Astrocyte (in vitro differentiated cells and primary cell): ENCODE measurements at regions not wholly inside any gene's neighbourhood (a gene's known extent, or its start where the extent isn't known, plus 50 kb on each side); places are given as distances from the start of the nearest gene placed in this dataset.
"Not testable (repeated sequence)": the region's sequence is repeated elsewhere in the genome, so short reads cannot be mapped to it uniquely, and the experiment has no call there.

ENCODE experiments used
- DNase-seq: peaks from one replicate; pipeline ENCODE4 v3.0.0-alpha.2; 2010; ENCODE audit warnings: low read depth
- FAIRE-seq: peaks from 2 replicates; lab custom pipeline; 2011; peaks lifted over from hg19 to GRCh38; lab: Jason Lieb, UNC
- H2AFZ ChIP-seq: 2 replicates; pipeline ENCODE4 v1.6.0; 2012; ENCODE audit warnings: low read depth, low read length, inconsistent platforms
- H3K27ac ChIP-seq: 2 replicates; pipeline ENCODE4 v1.5.1; 2011; ENCODE audit warnings: low read depth, low read length, inconsistent platforms
- H3K27me3 ChIP-seq: 2 replicates; pipeline ENCODE4 v1.6.0; 2011; ENCODE audit warnings: low read length, inconsistent platforms; ENCODE audit not compliant: insufficient read depth
- H3K36me3 ChIP-seq: 2 replicates; pipeline ENCODE4 v1.5.1; 2011; ENCODE audit warnings: low read length, inconsistent platforms; ENCODE audit not compliant: insufficient read depth
- H3K4me1 ChIP-seq: 2 replicates; pipeline ENCODE4 v1.5.1; 2011; ENCODE audit warnings: low read length, inconsistent platforms; ENCODE audit not compliant: insufficient read depth
- H3K4me2 ChIP-seq: 2 replicates; pipeline ENCODE4 v1.6.0; 2012; ENCODE audit warnings: low read length, inconsistent platforms
- H3K4me3 ChIP-seq: 2 replicates; pipeline ENCODE4 v1.5.1; 2011; ENCODE audit warnings: low read depth, mild to moderate bottlenecking, low read length, inconsistent platforms; ENCODE audit not compliant: insufficient read depth
- H3K79me2 ChIP-seq: 2 replicates; pipeline ENCODE4 v1.6.0; 2012; ENCODE audit warnings: mild to moderate bottlenecking, low read length, inconsistent platforms; ENCODE audit not compliant: insufficient read depth
- H3K9ac ChIP-seq: 2 replicates; pipeline ENCODE4 v1.6.0; 2012; ENCODE audit warnings: mild to moderate bottlenecking, low read length, inconsistent platforms
- H3K9me3 ChIP-seq: 2 replicates; pipeline ENCODE4 v1.5.1; 2012; ENCODE audit warnings: low read depth, mild to moderate bottlenecking, low read length, inconsistent platforms; ENCODE audit not compliant: insufficient read depth
- H4K20me1 ChIP-seq: 2 replicates; pipeline ENCODE4 v1.6.0; 2012; ENCODE audit warnings: low read length, inconsistent platforms; ENCODE audit not compliant: insufficient read depth
- H3K27ac Mint-ChIP-seq: one replicate; pipeline ENCODE4 v1.8.0; 2021; ENCODE audit warnings: mild to moderate bottlenecking, mixed read lengths; ENCODE audit not compliant: unreplicated experiment
- H3K27me3 Mint-ChIP-seq: one replicate; pipeline ENCODE4 v1.8.0; 2021; ENCODE audit warnings: low read depth, mixed read lengths; ENCODE audit not compliant: unreplicated experiment
- H3K36me3 Mint-ChIP-seq: one replicate; pipeline ENCODE4 v1.8.0; 2021; ENCODE audit warnings: low read depth, mixed read lengths; ENCODE audit not compliant: unreplicated experiment
- H3K4me1 Mint-ChIP-seq: one replicate; pipeline ENCODE4 v1.8.0; 2021; ENCODE audit warnings: low read depth, mixed read lengths; ENCODE audit not compliant: unreplicated experiment
- H3K4me3 Mint-ChIP-seq: one replicate; pipeline ENCODE4 v1.8.0; 2021; ENCODE audit warnings: mild to moderate bottlenecking, moderate library complexity, mixed read lengths; ENCODE audit not compliant: unreplicated experiment
- H3K9me3 Mint-ChIP-seq: one replicate; pipeline ENCODE4 v1.8.0; 2021; ENCODE audit warnings: mild to moderate bottlenecking, mixed read lengths; ENCODE audit not compliant: unreplicated experiment
- CTCF ChIP-seq: IDR thresholded peaks from 2 replicates; pipeline ENCODE4 v1.5.1; 2011; ENCODE audit warnings: low read depth, mild to moderate bottlenecking, inconsistent platforms, low read length, moderate library complexity; ENCODE audit not compliant: insufficient read depth
- EZH2 ChIP-seq: IDR thresholded peaks from 2 replicates; pipeline ENCODE4 v1.6.1; 2012; ENCODE audit warnings: mild to moderate bottlenecking, low read length, inconsistent platforms; ENCODE audit not compliant: insufficient read depth

GRCh38 chr21:7951854-7952519 lies 2569.4 kb upstream of the TPTE start:
- Histone ChIP-seq H3K4me1 (no peaks in the 10 kb centered on the region), H3K4me3 (no peak overlapping the region), H3K9me3 (peaks cover 90% of the 10 kb centered on the region), H3K36me3 (no peaks in the 10 kb centered on the region), H3K4me2 (no peak overlapping the region), H3K27ac (no peak overlapping the region), H3K9ac (no peak overlapping the region), H2AFZ (no peak overlapping the region), H3K27me3 (no peaks in the 10 kb centered on the region), H3K79me2 (no peaks in the 10 kb centered on the region), H4K20me1 (no peaks in the 10 kb centered on the region)
- H3K27ac Mint-ChIP-seq = no peak overlapping the region
- DNase-seq (no peak), FAIRE-seq (no peak)
- H3K4me1 Mint-ChIP-seq = no peaks in the 10 kb centered on the region
- no peaks in the 10 kb centered on the region for H3K27me3 Mint-ChIP-seq
- TF ChIP-seq EZH2 (no peak), CTCF (no peak)
- peaks cover 99% of the 10 kb centered on the region for H3K9me3 Mint-ChIP-seq
- no peaks in the 10 kb centered on the region for H3K36me3 Mint-ChIP-seq
- H3K4me3 Mint-ChIP-seq = no peak overlapping the region

- no peaks in the 10 kb centered on the region for H3K36me3 Mint-ChIP-seq
- Histone ChIP-seq H2AFZ (no peak overlapping the region), H3K36me3 (no peaks in the 10 kb centered on the region), H3K4me3 (no peak overlapping the region), H3K27ac (no peak overlapping the region), H4K20me1 (no peaks in the 10 kb centered on the region), H3K4me1 (no peaks in the 10 kb centered on the region), H3K79me2 (no peaks in the 10 kb centered on the region), H3K9ac (no peak overlapping the region), H3K4me2 (no peak overlapping the region), H3K27me3 (no peaks in the 10 kb centered on the region), H3K9me3 (peaks cover 89% of the 10 kb centered on the region)
- H3K27me3 Mint-ChIP-seq = no peaks in the 10 kb centered on the region
- DNase-seq = no peak
- no peak for FAIRE-seq
- no peaks in the 10 kb centered on the region for H3K4me1 Mint-ChIP-seq
- TF ChIP-seq CTCF = no peak
- TF ChIP-seq EZH2 = no peak
- H3K27ac Mint-ChIP-seq = no peak overlapping the region
- peaks cover 99% of the 10 kb centered on the region for H3K9me3 Mint-ChIP-seq
- no peak overlapping the region for H3K4me3 Mint-ChIP-seq
These were observed 2568.7 kb upstream of the TPTE start for GRCh38 chr21:7952648-7953047.

- Histone ChIP-seq H2AFZ (no peak overlapping the region), H3K27me3 (no peaks in the 10 kb centered on the region), H3K36me3 (no peaks in the 10 kb centered on the region), H4K20me1 (no peaks in the 10 kb centered on the region), H3K9me3 (peaks cover 90% of the 10 kb centered on the region), H3K27ac (no peak overlapping the region), H3K79me2 (no peaks in the 10 kb centered on the region), H3K4me3 (no peak overlapping the region), H3K4me2 (no peak overlapping the region), H3K4me1 (no peaks in the 10 kb centered on the region), H3K9ac (no peak overlapping the region)
- Mint-ChIP-seq H3K4me3 (no peak overlapping the region), H3K27me3 (no peaks in the 10 kb centered on the region), H3K4me1 (no peaks in the 10 kb centered on the region), H3K9me3 (peaks cover 98% of the 10 kb centered on the region), H3K27ac (no peak overlapping the region), H3K36me3 (no peaks in the 10 kb centered on the region)
- no peak for DNase-seq
- FAIRE-seq = no peak
- TF ChIP-seq CTCF (no peak), EZH2 (no peak)
These were observed 2568.3 kb upstream of the TPTE start for GRCh38 chr21:7953058-7953457.

GRCh38 chr21:7955358-7956073 lies 2565.9 kb upstream of the TPTE start:
- H3K9ac ChIP-seq, H3K79me2 ChIP-seq, FAIRE-seq, H3K27ac Mint-ChIP-seq, H2AFZ ChIP-seq, H3K36me3 ChIP-seq, H3K4me1 Mint-ChIP-seq, H3K27me3 Mint-ChIP-seq, H3K4me3 Mint-ChIP-seq, H3K36me3 Mint-ChIP-seq, H3K4me3 ChIP-seq, H3K4me1 ChIP-seq, H3K27me3 ChIP-seq, DNase-seq, H4K20me1 ChIP-seq, H3K27ac ChIP-seq, H3K4me2 ChIP-seq: not testable (repeated sequence)
- peaks cover 86% of the 10 kb centered on the region for H3K9me3 Mint-ChIP-seq
- H3K9me3 ChIP-seq = peaks cover 74% of the 10 kb centered on the region
